GM12878 (cell line): ENCODE measurements at regions not wholly inside any gene's neighbourhood (a gene's known extent, or its start where the extent isn't known, plus 50 kb on each side); places are given as distances from the start of the nearest gene placed in this dataset.
"Not testable (repeated sequence)": the region's sequence is repeated elsewhere in the genome, so short reads cannot be mapped to it uniquely, and the experiment has no call there.

Experiments
- ATAC-seq: fragments of 200-7000 bp; cut with Tn5 transposase; 3 replicates; pipeline ENCODE4 v1.9.1; 2020; ENCODE audit warnings: mild to moderate bottlenecking, moderate library complexity
- BruUV-seq: library from RNA; stranded (reverse); fragments of 400-500 nt; replicated peaks from 2 replicates; lab custom pipeline; 2021; lab: Mats Ljungman, UMichigan
- CTCF ChIA-PET: fragments of 300-600 bp; sonication (Branson Sonifier 250); formaldehyde crosslinking; extraction: SDS; loops from one replicate; lab custom pipeline; 2021; ENCODE audit warnings: inconsistent platforms; lab: Yijun Ruan, JAX
- POLR2A ChIA-PET: fragments of 350-600 bp; formaldehyde crosslinking; extraction: SDS; loops from one replicate; lab custom pipeline; 2021; ENCODE audit warnings: inconsistent platforms; lab: Charles Lee
- RAD21 ChIA-PET: fragments of 300-600 bp; sonication (Branson Sonifier 250); formaldehyde crosslinking; loops from one replicate; lab custom pipeline; 2023; ENCODE audit warnings: antibody characterized with exemption; ENCODE audit not compliant: unreplicated experiment; lab: Charles Lee
- SMC1A ChIA-PET: fragments of 300-600 bp; sonication (Branson Sonifier 250); formaldehyde crosslinking; loops from one replicate; lab custom pipeline; 2023; ENCODE audit not compliant: unreplicated experiment, uncharacterized antibody; lab: Charles Lee
- DNase-seq: peaks from one replicate; pipeline ENCODE4 v3.0.0-alpha.2; 2011; ENCODE audit warnings: low read depth, low spot score
- FAIRE-seq: peaks from 3 replicates; lab custom pipeline; 2011; peaks lifted over from hg19 to GRCh38; lab: Jason Lieb, UNC
- H2AFZ ChIP-seq: 2 replicates; pipeline ENCODE4 v1.6.0; 2011; ENCODE audit warnings: low read depth, low read length, control low read depth; ENCODE audit not compliant: control insufficient read depth
- H3K27ac ChIP-seq: 2 replicates; pipeline ENCODE4 v1.5.1; 2011; ENCODE audit warnings: control low read depth; ENCODE audit not compliant: control insufficient read depth, insufficient read depth
- H3K27me3 ChIP-seq, 2 experiments: replicated peaks in 1 of 2; 2 replicates each; pipeline versions ENCODE4 v1.6.0 to v1.6.1; 2011; ENCODE audit warnings: low read length in 1 of 2; ENCODE audit not compliant: control insufficient read depth in 2 of 2, insufficient read depth in 2 of 2
- H3K36me3 ChIP-seq, 2 experiments: 2 replicates each; pipeline ENCODE4 v1.5.1; 2011; ENCODE audit warnings: low read length in 1 of 2; ENCODE audit not compliant: control insufficient read depth in 2 of 2, insufficient read depth in 2 of 2
- H3K4me1 ChIP-seq: 2 replicates; pipeline ENCODE4 v1.6.1; 2011; ENCODE audit warnings: mild to moderate bottlenecking, low read length, moderate library complexity, mixed read lengths; ENCODE audit not compliant: control insufficient read depth, insufficient read depth
- H3K4me2 ChIP-seq: 2 replicates; pipeline ENCODE4 v1.6.0; 2011; ENCODE audit warnings: control low read depth; ENCODE audit not compliant: control insufficient read depth, insufficient read depth
- H3K4me3 ChIP-seq: fragments of 200-600 bp; sonication (generic); 2 replicates; pipeline ENCODE4 v1.5.1; 2016
- H3K79me2 ChIP-seq: 2 replicates; pipeline ENCODE4 v1.6.0; 2011; ENCODE audit warnings: low read length; ENCODE audit not compliant: control insufficient read depth, insufficient read depth
- H3K9ac ChIP-seq: 2 replicates; pipeline ENCODE4 v1.8.0; 2011; ENCODE audit warnings: low read length, control low read depth, mixed read lengths; ENCODE audit not compliant: control insufficient read depth, insufficient read depth
- H3K9me3 ChIP-seq: replicated peaks from 3 replicates; pipeline ENCODE4 v1.5.1; 2011; ENCODE audit warnings: mild to moderate bottlenecking, low read length; ENCODE audit not compliant: control insufficient read depth, insufficient read depth
- H4K20me1 ChIP-seq: 2 replicates; pipeline ENCODE4 v1.6.0; 2011; ENCODE audit not compliant: control insufficient read depth, insufficient read depth
- CREB1 ChIP-seq: IDR thresholded peaks from 2 replicates; pipeline ENCODE4 v1.6.1; 2012; ENCODE audit warnings: low read depth, mild to moderate bottlenecking, inconsistent platforms
- EP300 ChIP-seq, 2 experiments: fragments of 150-350 bp in 1 of 2; IDR thresholded peaks; 2 replicates each; pipeline ENCODE4 v1.6.1; 2011 to 2012; ENCODE audit warnings: low read depth in 2 of 2, low read length in 2 of 2, borderline replicate concordance in 1 of 2, improper control_type of control experiment in 1 of 2, inconsistent platforms in 1 of 2; ENCODE audit not compliant: control insufficient read depth in 1 of 2
- FOXM1 ChIP-seq: IDR thresholded peaks from 2 replicates; pipeline ENCODE4 v1.6.1; 2012; ENCODE audit warnings: low read depth, mild to moderate bottlenecking, inconsistent platforms, low read length, moderate library complexity
- IKZF1 ChIP-seq: fragments of 450-650 bp; conservative IDR thresholded peaks from 2 replicates; pipeline ENCODE4 v1.6.1; 2017; ENCODE audit warnings: antibody characterized with exemption, mild to moderate bottlenecking
- KLF5 ChIP-seq: fragments of 450-650 bp; IDR thresholded peaks from 2 replicates; pipeline ENCODE4 v1.6.1; 2014; ENCODE audit warnings: mild to moderate bottlenecking; ENCODE audit not compliant: partially characterized antibody
- POLR2A ChIP-seq: IDR thresholded peaks from 2 replicates; pipeline ENCODE4 v1.6.1; 2011; ENCODE audit warnings: low read depth, mild to moderate bottlenecking, low read length
- SMARCA5 ChIP-seq: fragments of 450-650 bp; IDR thresholded peaks from 2 replicates; pipeline ENCODE4 v1.6.1; 2017; ENCODE audit warnings: mild to moderate bottlenecking
- SP1 ChIP-seq: IDR thresholded peaks from one replicate; pipeline ENCODE4 v1.6.1; 2011; ENCODE audit warnings: low read depth, low read length
- ZNF217 ChIP-seq: fragments of 450-650 bp; IDR thresholded peaks from 2 replicates; pipeline ENCODE4 v1.6.1; 2017; ENCODE audit warnings: antibody characterized with exemption, mild to moderate bottlenecking
- WGBS: methylation state at CpG from one replicate; pipeline ENCODE4 v1.1.6; 2016; ENCODE audit warnings: low lambda C conversion rate; ENCODE audit not compliant: insufficient replicate concordance, insufficient coverage; ENCODE audit errors: missing lambda C conversion rate; 5-methylcytosine and 5-hydroxymethylcytosine counted together
- in situ Hi-C: fragments of 300-500 bp; cut with MboI; formaldehyde crosslinking; loops from 9 replicates; pipeline ENCODE4 v1.14.3; 2018; ENCODE audit warnings: mixed read lengths
- intact Hi-C: fragments of 100-400 bp; cut with micrococcal nuclease; formaldehyde crosslinking; loops from one replicate; pipeline ENCODE4 v1.14.2; 2022; ENCODE audit not compliant: unreplicated experiment
- TF ChIP-seq, protein P1 (sequence below): fragments of 450-650 bp; conservative IDR thresholded peaks from 2 replicates; pipeline ENCODE4 v1.6.1; 2017; ENCODE audit warnings: mild to moderate bottlenecking, moderate library complexity
- TF ChIP-seq, protein P2 (sequence below): IDR thresholded peaks from 2 replicates; pipeline ENCODE4 v1.6.1; 2011; ENCODE audit warnings: low read depth, mild to moderate bottlenecking, low read length, moderate library complexity, borderline replicate concordance; ENCODE audit errors: extremely low read depth

DNA sequence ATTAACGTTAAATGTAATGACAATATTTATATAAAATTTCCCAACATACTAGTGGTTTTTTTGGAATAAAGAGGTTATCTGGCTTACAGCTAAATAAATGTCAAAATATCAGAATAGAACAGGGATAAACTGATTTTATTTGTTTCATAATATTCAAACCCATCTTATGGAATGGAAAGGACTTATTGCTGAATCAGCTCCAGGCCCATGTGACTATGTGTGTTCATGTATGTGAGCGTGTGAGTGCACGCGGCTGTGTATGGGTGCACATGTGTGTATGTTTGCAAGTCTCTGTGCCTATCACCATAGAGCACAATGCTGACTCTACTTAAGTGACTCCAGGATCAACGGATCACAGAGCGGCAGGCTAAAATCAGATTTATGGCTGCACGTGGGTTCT is 392.3 kb upstream of the GRM7 start (continued):
- TF ChIP-seq, protein P1, sequence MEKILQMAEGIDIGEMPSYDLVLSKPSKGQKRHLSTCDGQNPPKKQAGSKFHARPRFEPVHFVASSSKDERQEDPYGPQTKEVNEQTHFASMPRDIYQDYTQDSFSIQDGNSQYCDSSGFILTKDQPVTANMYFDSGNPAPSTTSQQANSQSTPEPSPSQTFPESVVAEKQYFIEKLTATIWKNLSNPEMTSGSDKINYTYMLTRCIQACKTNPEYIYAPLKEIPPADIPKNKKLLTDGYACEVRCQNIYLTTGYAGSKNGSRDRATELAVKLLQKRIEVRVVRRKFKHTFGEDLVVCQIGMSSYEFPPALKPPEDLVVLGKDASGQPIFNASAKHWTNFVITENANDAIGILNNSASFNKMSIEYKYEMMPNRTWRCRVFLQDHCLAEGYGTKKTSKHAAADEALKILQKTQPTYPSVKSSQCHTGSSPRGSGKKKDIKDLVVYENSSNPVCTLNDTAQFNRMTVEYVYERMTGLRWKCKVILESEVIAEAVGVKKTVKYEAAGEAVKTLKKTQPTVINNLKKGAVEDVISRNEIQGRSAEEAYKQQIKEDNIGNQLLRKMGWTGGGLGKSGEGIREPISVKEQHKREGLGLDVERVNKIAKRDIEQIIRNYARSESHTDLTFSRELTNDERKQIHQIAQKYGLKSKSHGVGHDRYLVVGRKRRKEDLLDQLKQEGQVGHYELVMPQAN = no peak
- no peak for TF ChIP-seq ZNF217
- TF ChIP-seq CREB1 = no peak
- no peak for TF ChIP-seq SP1
- TF ChIP-seq POLR2A = no peak
- no peak for TF ChIP-seq FOXM1
- TF ChIP-seq KLF5 = no peak
- TF ChIP-seq IKZF1 = no peak
- TF ChIP-seq, protein P2, sequence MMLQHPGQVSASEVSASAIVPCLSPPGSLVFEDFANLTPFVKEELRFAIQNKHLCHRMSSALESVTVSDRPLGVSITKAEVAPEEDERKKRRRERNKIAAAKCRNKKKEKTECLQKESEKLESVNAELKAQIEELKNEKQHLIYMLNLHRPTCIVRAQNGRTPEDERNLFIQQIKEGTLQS = no peak

DNA sequence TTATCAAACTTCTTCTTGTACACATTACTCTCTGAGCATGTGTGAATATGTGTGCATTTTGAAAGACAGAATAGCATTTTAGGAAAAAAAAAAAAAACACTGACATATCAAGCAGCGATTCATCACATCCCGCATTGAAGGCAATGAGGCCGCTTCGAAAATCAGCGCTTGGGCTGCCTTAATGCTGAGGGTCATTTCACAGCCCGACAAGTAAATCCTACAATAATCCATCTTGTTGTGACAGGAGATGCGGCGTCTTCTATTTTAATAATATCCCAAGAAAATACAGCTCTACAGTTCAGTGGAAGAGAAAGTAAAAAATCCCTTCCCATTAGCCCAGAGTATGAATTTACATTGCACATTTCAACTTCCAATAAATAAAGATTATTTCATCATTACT is 389.2 kb upstream of the GRM7 start:
- intact Hi-C loops (no loop called here), in situ Hi-C loops (no loop called here)
- Histone ChIP-seq H3K4me3 (no peak overlapping the region), H3K36me3 (no peaks in the 10 kb centered on the region), H2AFZ (no peak overlapping the region), H3K4me1 (no peaks in the 10 kb centered on the region), H3K9me3 (no peaks in the 10 kb centered on the region), H3K9ac (no peak overlapping the region), H3K4me2 (no peak overlapping the region), H4K20me1 (no peaks in the 10 kb centered on the region), H3K79me2 (no peaks in the 10 kb centered on the region), H3K27me3 (no peaks in the 10 kb centered on the region), H3K27ac (no peak overlapping the region)
- ChIA-PET SMC1A (interaction anchor here (0.6 kb wide), 1 partner anchor 163 kb away, joined by 3 read pairs; no protein-coding TSS in a partner anchor), RAD21 (no interaction called here), CTCF (no interaction called here), POLR2A (no interaction called here)
- no TSS peak for BruUV-seq
- no peak for DNase-seq
- WGBS = 72% methylated on average over 8 of the region's 8 CpGs
- no peak for FAIRE-seq
- no peak for ATAC-seq
- no peak for TF ChIP-seq EP300 (IDR thresholded peaks at IDR 0.05; ENCODE audit: borderline replicate concordance in 1 of 2, control insufficient read depth in 1 of 2, low read depth in 2 of 2, low read length in 2 of 2)
- TF ChIP-seq SMARCA5 = no peak
- TF ChIP-seq CREB1 = no peak

DNA sequence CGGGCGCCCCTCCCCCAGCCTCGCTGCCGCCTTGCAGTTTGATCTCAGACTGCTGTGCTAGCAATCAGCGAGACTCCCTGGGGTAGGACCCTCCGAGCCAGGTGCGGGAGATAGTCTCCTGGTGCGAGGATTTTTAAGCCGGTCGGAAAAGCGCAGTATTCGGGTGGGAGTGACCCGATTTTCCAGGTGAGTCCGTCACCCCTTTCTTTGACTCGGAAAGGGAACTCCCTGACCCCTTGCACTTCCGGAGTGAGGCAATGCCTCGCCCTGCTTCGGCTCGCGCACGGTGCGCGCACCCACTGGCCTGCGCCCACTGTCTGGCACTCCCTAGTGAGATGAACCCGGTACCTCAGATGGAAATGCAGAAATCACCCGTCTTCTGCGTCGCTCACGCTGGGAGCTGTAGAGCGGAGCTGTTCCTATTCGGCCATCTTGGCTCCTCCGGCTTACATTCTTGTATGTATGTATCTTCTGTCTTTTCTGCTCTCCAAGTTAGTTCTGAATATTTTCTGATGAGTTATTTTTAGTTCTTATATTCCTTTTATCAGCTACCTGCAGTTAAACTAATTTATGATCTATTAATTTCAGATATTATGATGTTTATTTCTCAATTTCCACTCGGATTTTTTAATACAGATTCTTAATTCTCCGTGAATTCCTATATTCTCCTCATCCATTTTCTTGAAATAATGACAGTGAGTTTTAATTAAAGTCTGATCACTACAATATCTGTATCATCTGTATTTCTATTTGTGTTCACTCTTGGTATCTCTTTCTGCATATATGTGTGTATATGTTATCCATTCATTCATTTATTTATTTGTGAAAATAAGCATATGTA is 370.2 kb upstream of the GRM7 start:
- H3K27me3 ChIP-seq, H3K9me3 ChIP-seq, intact Hi-C loops, H3K9ac ChIP-seq, H3K27ac ChIP-seq, in situ Hi-C loops, H3K4me3 ChIP-seq, H3K36me3 ChIP-seq, H2AFZ ChIP-seq, RAD21 ChIA-PET, H3K4me2 ChIP-seq, FAIRE-seq, H3K79me2 ChIP-seq, DNase-seq, H4K20me1 ChIP-seq, H3K4me1 ChIP-seq, ATAC-seq, POLR2A ChIA-PET, CTCF ChIA-PET, BruUV-seq: not testable (repeated sequence)
- SMC1A ChIA-PET = interaction anchor here (0.6 kb wide), 1 partner anchor 379 kb away, joined by 3 read pairs; no protein-coding TSS in a partner anchor
- WGBS = 71% methylated on average over 22 of the region's 34 CpGs
